H1 (cell line): ENCODE measurements at regions not wholly inside any gene's neighbourhood (a gene's known extent, or its start where the extent isn't known, plus 50 kb on each side); places are given as distances from the start of the nearest gene placed in this dataset.

Source experiments
- ATF3 ChIP-seq: IDR thresholded peaks from 2 replicates; pipeline ENCODE4 v1.6.1; 2011; ENCODE audit warnings: low read depth, mild to moderate bottlenecking, low read length; ENCODE audit not compliant: insufficient read depth
- CBX5 ChIP-seq: fragments of 300-800, 300-1000 bp; sonication (generic); IDR thresholded peaks from 2 replicates; pipeline ENCODE4 v1.7.1; 2016; ENCODE audit warnings: antibody characterized with exemption, low read length, low read depth
- JUN ChIP-seq: IDR thresholded peaks from 2 replicates; pipeline ENCODE4 v1.6.1; 2011; ENCODE audit warnings: low read depth, mild to moderate bottlenecking, improper control_type of control experiment, low read length
- PHF8 ChIP-seq: fragments of 200-600 bp; sonication (generic); conservative IDR thresholded peaks from 2 replicates; pipeline ENCODE4 v1.7.1; 2012; ENCODE audit warnings: low read depth, mild to moderate bottlenecking, inconsistent platforms, low read length, moderate library complexity

GRCh38 chr12:14254781-14255180, 110.7 kb upstream of the ATF7IP start (continued):
- TF ChIP-seq ATF3 (no peak), CBX5 (no peak), JUN (no peak), PHF8 (no peak)
